Ishikawa (cell line): ENCODE measurements at regions not wholly inside any gene's neighbourhood (a gene's known extent, or its start where the extent isn't known, plus 50 kb on each side); places are given as distances from the start of the nearest gene placed in this dataset.

Source experiments
- CEBPB ChIP-seq: IDR thresholded peaks from 2 replicates; pipeline ENCODE4 v1.6.1; 2012
- CREB1 ChIP-seq: IDR thresholded peaks from 2 replicates; pipeline ENCODE4 v1.6.1; 2012; ENCODE audit warnings: low read depth
- EP300 ChIP-seq: IDR thresholded peaks from 2 replicates; pipeline ENCODE4 v1.6.1; 2012; ENCODE audit warnings: borderline replicate concordance
- FOXM1 ChIP-seq: IDR thresholded peaks from 2 replicates; pipeline ENCODE4 v1.6.1; 2012; ENCODE audit warnings: low read depth, borderline replicate concordance
- MAX ChIP-seq: IDR thresholded peaks from 2 replicates; pipeline ENCODE4 v1.6.1; 2012
- NFIC ChIP-seq: IDR thresholded peaks from 2 replicates; pipeline ENCODE4 v1.6.1; 2012
- RAD21 ChIP-seq: IDR thresholded peaks from 2 replicates; pipeline ENCODE4 v1.6.1; 2012; ENCODE audit warnings: low read depth
- TAF1 ChIP-seq: IDR thresholded peaks from 2 replicates; pipeline ENCODE4 v1.6.1; 2012; ENCODE audit warnings: low read depth, mild to moderate bottlenecking
- TCF12 ChIP-seq: IDR thresholded peaks from 2 replicates; pipeline ENCODE4 v1.6.1; 2012; ENCODE audit warnings: low read depth
- USF1 ChIP-seq: IDR thresholded peaks from 2 replicates; pipeline ENCODE4 v1.6.1; 2012
- ZBTB7A ChIP-seq: IDR thresholded peaks from 2 replicates; pipeline ENCODE4 v1.6.1; 2012; ENCODE audit warnings: low read depth

- TF ChIP-seq NFIC (no peak), EP300 (no peak), TAF1 (no peak), CREB1 (no peak), CEBPB (no peak), TCF12 (no peak), ZBTB7A (no peak), RAD21 (no peak), MAX (no peak), USF1 (no peak), FOXM1 (no peak)
Observed at GRCh38 chr9:36521148-36521547, 51.5 kb upstream of the MELK start.
